ENCODE measurements at regions not wholly inside any gene's neighbourhood (a gene's known extent, or its start where the extent isn't known, plus 50 kb on each side); places are given as distances from the start of the nearest gene placed in this dataset.
"Not testable (repeated sequence)": the region's sequence is repeated elsewhere in the genome, so short reads cannot be mapped to it uniquely, and the experiment has no call there.

GRCh38 chr11:81373986-81374385 lies 1359.7 kb downstream of the FAM181B start:
- no peak for DNase-seq

GRCh38 chr11:81368192-81368591 lies 1365.5 kb downstream of the FAM181B start:
- no peak for DNase-seq

- DNase-seq = no peak
Observed at GRCh38 chr11:81365496-81365895, 1368.2 kb downstream of the FAM181B start.

- DNase-seq = no peak
Observed at GRCh38 chr11:81359476-81359875, 1374.2 kb downstream of the FAM181B start.

GRCh38 chr11:81345609-81346008 lies 1388.1 kb downstream of the FAM181B start:
- no peak for DNase-seq

GRCh38 chr11:81342966-81343365 lies 1390.7 kb downstream of the FAM181B start:
- no peak for DNase-seq

GRCh38 chr11:81340225-81340624 lies 1393.4 kb downstream of the FAM181B start:
- no peak for DNase-seq

- DNase-seq = no peak
Observed at GRCh38 chr11:81339521-81339920, 1394.1 kb downstream of the FAM181B start.

- no peak for DNase-seq
Observed at GRCh38 chr11:81337756-81338155, 1395.9 kb downstream of the FAM181B start.

- DNase-seq = no peak
Observed at GRCh38 chr11:81332276-81332675, 1401.4 kb downstream of the FAM181B start.

GRCh38 chr11:81331611-81332235 lies 1401.9 kb downstream of the FAM181B start:
- no peak for DNase-seq

- DNase-seq = no peak
Observed at GRCh38 chr11:81331088-81331487, 1402.6 kb downstream of the FAM181B start.

- no peak for DNase-seq
Observed at GRCh38 chr11:81303038-81303664, 1430.5 kb downstream of the FAM181B start.

GRCh38 chr11:81301166-81301830 lies 1432.4 kb downstream of the FAM181B start:
- no peak for DNase-seq

- no peak for DNase-seq
Observed at GRCh38 chr11:81286959-81287358, 1446.7 kb downstream of the FAM181B start.

- DNase-seq = no peak
Observed at GRCh38 chr11:81286550-81286949, 1447.1 kb downstream of the FAM181B start.

- not testable (repeated sequence) for DNase-seq
Observed at GRCh38 chr11:81280228-81280627, 1453.4 kb downstream of the FAM181B start.

- DNase-seq = no peak
Observed at GRCh38 chr11:81278991-81279390, 1454.7 kb downstream of the FAM181B start.

- no peak for DNase-seq
Observed at GRCh38 chr11:81270686-81271085, 1463.0 kb downstream of the FAM181B start.

- DNase-seq = no peak
Observed at GRCh38 chr11:81267246-81267645, 1466.4 kb downstream of the FAM181B start.

GRCh38 chr11:81259471-81259870 lies 1474.2 kb downstream of the FAM181B start:
- DNase-seq = no peak

GRCh38 chr11:81255895-81256294 lies 1477.8 kb downstream of the FAM181B start:
- DNase-seq = no peak

- no peak for DNase-seq
Observed at GRCh38 chr11:81253244-81253643, 1480.4 kb downstream of the FAM181B start.

- no peak for DNase-seq
Observed at GRCh38 chr11:81246941-81247340, 1486.7 kb downstream of the FAM181B start.

All from effector CD8-positive, alpha-beta T cell (primary cell).